Left lobe of liver (tissue), 2 donors: ENCODE measurements at regions not wholly inside any gene's neighbourhood (a gene's known extent, or its start where the extent isn't known, plus 50 kb on each side); places are given as distances from the start of the nearest gene placed in this dataset.
A peak's percentile ranks its signal among the peaks of the same experiment; 100 is the strongest.

Experiments used
- ATAC-seq: fragments of 200-7000 bp; cut with Tn5 transposase; one replicate; pipeline ENCODE4 v1.9.1; 2020; ENCODE audit warnings: mild to moderate bottlenecking, moderate library complexity
- DNase-seq: peaks from one replicate; pipeline ENCODE4 v3.0.0-alpha.2; 2020; ENCODE audit warnings: low spot score
- donor health status: DM: no; HTN: no; CAD: no; lungs with moderate emphysema.
- donor health status: DM: no; HTN: yes; CAD: no.

GRCh38 chr1:209503196-209503595, 80.3 kb upstream of the CAMK1G start:
- ATAC-seq (no peak), DNase-seq (no peak)

GRCh38 chr1:209504571-209504970, 78.9 kb upstream of the CAMK1G start:
- ATAC-seq (no peak), DNase-seq (no peak)

- DNase-seq, result no peak
- no peak for ATAC-seq
Measured at GRCh38 chr1:209505044-209505443, 78.5 kb upstream of the CAMK1G start.

- no peak for DNase-seq
- no peak for ATAC-seq
Measured at GRCh38 chr1:209506101-209506500, 77.4 kb upstream of the CAMK1G start.

- ATAC-seq, result no peak
- no peak for DNase-seq
Measured at GRCh38 chr1:209509039-209509438, 74.5 kb upstream of the CAMK1G start.

DNA sequence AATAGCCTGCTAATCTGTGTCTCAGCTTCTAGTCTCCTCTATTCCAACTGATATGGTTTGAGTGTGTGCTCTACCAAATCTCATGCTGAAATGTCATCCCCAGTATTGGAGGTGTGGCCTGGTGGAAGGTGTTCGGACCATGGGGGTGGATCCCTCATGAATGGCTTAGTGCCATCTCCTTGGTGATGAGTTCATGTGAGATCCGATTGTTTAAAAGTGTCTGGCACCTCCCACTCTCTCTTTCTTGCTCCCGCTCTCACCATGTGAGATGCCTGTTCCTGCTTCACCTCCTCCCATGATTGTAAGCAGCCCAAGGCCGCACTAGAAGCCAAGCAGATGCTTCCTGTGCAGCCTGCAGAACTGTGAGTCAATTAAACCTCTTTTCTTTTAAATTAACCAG, 73.5 kb upstream of the CAMK1G start:
- DNase-seq (no peak), ATAC-seq (no peak)

- no peak for ATAC-seq
- no peak for DNase-seq
Measured at GRCh38 chr1:209511169-209511568, 72.3 kb upstream of the CAMK1G start.

DNA sequence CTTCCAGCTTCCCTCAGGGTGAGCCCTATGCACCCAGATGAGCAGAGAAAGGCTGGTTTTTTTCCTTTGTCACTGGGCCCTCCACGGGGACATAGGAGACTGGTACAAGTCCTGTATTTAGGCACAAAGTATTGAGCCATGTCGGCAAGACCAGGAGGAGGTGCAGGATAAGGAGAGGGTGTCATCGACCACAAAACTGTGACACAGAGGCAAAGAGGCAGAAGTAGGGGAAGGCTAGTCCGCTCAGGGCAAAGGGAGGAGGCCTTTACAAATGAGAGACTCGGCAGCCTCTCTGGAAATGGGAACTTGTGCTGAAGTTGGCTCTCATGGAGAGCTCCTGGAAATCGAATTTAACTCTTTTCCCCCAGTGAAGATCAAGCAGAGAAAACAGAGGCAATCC, 70.7 kb upstream of the CAMK1G start:
- DNase-seq (no peak), ATAC-seq (no peak)

- ATAC-seq (peak; percentile 89), DNase-seq (no peak)
Measured at GRCh38 chr1:209513226-209513625, 70.3 kb upstream of the CAMK1G start.

- no peak for ATAC-seq
- no peak for DNase-seq
Measured at GRCh38 chr1:209516771-209517680, 66.5 kb upstream of the CAMK1G start.

DNA sequence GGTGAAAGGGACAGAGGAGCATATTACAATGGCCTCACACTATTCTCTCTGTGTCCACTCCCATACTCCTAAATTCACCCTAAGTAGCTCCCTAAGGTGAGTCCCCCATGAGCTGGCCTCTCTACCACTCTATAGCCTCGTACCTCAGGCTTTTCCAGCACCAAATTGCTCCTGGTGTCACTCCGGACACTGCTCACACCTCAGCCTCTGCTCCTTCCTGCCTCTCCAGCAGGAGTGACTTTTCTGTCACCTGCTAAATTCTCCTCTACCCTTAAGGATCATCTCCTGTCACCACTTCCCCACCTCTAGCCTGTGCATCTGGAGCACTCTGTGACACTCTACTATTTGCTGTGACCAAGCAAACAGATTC, 65.8 kb upstream of the CAMK1G start:
- DNase-seq (no peak), ATAC-seq (no peak)

DNA sequence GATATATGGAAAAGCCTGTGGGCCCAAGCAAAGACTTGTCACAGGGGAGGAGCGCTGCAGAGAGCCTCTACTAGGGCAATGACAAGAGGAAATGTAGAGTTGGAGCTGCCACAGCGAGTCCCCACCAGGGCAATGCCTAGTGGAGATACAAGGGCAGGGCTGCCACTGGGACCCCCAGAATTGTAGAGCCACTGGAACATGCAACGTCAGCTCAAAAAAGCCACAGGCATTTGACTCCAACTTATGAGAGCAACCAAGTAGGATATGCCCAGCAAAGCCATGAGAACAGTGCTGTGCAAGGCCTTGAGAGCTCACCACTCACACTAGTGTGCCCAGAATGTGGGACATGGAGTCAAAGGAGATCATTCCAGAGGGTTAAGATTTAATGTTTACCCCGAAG, 63.7 kb upstream of the CAMK1G start:
- DNase-seq (no peak), ATAC-seq (no peak)

DNA sequence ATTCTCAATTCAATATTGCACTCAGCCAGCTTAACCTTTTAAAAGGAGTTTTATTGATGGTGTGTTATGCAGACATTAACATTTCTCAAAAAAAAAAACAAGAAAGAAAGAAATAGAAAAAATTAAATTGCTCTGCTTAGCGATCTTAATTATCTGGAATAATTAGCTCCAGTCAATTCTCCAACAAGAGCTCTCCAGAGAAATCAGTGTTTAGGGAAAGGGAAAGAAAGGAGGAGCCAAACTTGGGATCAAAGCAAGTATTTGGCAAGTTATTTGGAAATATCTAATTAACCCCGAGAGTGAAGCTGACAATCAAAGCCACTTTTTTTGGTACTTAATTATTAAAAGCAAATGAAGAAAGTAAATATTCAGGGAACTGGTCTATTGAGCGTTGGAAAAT, 60.7 kb upstream of the CAMK1G start:
- DNase-seq (no peak), ATAC-seq (no peak)

DNA sequence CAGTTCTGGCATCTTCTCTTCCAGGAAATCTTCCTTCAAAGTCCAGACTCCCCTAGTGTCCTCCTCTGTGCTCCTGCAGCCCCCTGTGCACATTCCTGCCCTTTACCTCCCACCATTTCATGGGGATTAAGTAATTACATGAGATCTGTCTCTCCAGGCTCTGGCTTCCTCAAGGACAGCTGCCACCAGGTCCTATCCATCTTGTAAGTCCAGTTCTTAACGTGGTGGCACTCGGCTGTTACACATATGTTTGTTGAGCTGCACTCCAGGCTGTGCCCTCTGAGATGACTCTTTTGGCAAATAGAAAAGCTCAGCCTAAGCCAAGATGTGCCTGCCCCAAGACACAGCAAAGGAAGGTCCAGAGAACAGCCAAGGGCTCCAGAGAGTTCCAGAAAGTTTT, 57.4 kb upstream of the CAMK1G start:
- DNase-seq, result no peak
- ATAC-seq, result peak; percentile 10

- DNase-seq (no peak), ATAC-seq (peak; percentile 45)
Measured at GRCh38 chr1:209527372-209527771, 56.1 kb upstream of the CAMK1G start.

- peak; percentile 89 for ATAC-seq
- DNase-seq, result peak; percentile 51
Measured at GRCh38 chr1:209527993-209528717, 55.4 kb upstream of the CAMK1G start.

DNA sequence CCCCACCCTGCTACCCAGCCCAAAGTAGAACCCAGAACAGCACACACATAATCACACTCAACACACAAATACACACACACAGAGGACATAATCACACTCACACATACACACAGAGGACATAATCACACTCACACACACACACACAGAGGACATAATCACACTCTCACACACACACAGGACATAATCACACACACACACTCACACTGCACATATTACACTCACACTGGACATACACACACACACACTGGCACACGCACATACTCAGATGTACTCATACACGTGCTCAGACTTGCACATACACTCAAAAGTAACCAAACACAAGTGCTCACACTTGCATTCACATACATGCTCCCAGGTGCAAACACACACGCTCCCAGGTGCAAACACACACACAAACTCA, 54.3 kb upstream of the CAMK1G start:
- no peak for DNase-seq
- no peak for ATAC-seq

DNA sequence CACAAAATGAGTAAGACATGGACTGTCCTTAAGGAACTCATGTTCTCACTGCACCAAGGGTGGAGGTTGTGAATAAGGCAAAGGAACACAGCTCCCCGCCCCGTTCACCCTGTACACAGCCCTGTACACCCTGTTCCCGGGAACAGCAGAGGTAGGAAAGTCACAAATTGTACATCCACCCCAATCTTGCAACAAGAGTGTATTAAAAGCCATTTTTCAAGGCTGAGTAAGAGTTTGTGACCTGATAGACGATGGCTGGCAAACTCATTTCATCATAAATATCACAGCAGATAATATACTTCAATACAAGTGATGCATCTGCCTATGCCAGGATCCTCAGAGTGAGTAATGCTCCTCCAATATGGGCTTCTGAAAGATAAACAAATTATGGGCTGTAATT, 52.5 kb upstream of the CAMK1G start:
- ATAC-seq, result no peak
- no peak for DNase-seq

DNA sequence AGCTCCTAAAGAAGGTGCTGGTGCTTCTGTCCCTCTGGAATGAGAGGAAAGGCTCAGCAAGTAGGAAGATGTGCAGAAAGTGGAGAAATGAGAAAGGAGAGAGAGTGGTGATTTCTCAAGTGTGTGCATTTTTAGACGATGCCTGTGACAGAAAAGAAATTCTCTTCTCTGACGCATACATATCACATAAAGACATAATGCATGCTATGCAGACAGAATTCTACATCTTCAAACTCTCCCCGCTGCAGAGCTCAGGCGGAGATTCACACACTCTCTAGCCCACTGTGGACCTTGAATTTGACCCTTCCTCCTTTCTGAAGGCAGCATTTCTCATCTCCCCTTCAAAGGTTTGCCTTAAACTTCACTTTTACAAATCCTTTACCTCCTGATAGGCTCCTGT, 52.0 kb upstream of the CAMK1G start:
- DNase-seq (no peak), ATAC-seq (no peak)
